ENCODE measurements at regions not wholly inside any gene's neighbourhood (a gene's known extent, or its start where the extent isn't known, plus 50 kb on each side); places are given as distances from the start of the nearest gene placed in this dataset.

DNA sequence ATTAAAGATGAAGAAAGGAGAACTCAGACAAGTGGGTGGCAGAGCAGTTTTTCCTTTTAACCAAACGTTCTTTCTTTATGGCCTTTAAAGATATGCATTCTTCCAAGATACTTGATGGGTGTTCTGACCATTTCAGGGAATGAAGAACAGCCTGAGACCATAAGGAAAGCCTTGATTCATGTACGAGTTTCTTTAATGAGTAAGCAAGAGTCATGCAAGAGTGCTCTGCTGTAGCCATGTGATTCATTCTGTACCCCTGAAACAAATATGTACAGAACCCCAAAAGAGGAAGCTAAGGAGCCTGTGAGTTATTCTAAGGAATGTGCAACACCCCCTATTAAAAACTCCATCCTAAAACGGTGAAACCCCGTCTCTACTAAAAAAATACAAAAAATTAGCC, 372.8 kb downstream of the MTX2 start:
- no peak overlapping the region for H3K27ac Mint-ChIP-seq
- peaks cover 70% of the 10 kb centered on the region for H3K27me3 Mint-ChIP-seq
- H3K4me3 Mint-ChIP-seq: no peak overlapping the region
- H3K36me3 Mint-ChIP-seq (ENCODE audit: low read depth): no peaks in the 10 kb centered on the region
- no peaks in the 10 kb centered on the region for H3K9me3 Mint-ChIP-seq
- no peak for ATAC-seq (replicated peaks)
- no peaks in the 10 kb centered on the region for H3K4me1 Mint-ChIP-seq

DNA sequence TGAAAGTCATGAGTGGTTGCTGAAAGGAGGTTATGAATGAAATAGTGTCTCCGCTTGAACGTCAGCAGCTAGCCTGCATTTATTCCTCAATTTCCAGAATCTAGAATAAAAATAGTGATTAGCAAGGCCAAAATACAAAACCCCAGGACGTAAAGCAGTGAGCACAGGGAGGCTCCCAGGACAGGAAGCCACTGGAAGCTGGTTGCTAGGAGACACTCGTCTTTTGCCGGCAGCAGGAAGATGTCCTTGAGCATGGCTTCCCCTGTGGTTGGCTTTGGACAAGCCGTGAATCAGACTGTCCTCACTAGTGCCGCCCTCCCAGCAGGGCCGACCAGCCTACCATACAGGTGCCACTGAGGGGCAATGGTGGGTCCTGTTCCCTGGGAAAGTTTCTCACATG, 374.4 kb downstream of the MTX2 start:
- Mint-ChIP-seq H3K9me3 (no peaks in the 10 kb centered on the region), H3K4me1 (no peaks in the 10 kb centered on the region), H3K4me3 (no peak overlapping the region), H3K27me3 (peaks cover 74% of the 10 kb centered on the region), H3K27ac (no peak overlapping the region), H3K36me3 (ENCODE audit: low read depth) (no peaks in the 10 kb centered on the region)
- no peak for ATAC-seq (replicated peaks)

DNA sequence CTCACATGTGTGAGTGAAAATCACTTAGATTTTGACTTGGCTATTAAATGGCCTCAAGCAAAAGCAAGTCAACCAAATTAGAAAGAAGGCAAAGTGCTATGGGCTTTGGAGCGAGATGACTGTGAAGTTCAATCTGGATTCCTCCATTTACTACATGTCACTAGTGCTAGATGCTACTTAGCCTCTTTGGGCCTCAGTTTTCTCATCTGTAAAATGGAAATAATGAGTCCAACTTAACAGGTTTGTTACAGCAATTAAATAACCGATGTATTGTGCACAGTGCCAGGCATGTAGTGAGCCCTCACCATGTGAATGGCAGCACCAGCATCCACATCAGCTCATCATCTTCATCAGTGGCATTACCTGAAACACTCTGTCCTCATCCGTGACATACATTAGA, 376.3 kb downstream of the MTX2 start:
- Mint-ChIP-seq H3K9me3 (no peaks in the 10 kb centered on the region), H3K27ac (no peak overlapping the region), H3K4me3 (no peak overlapping the region), H3K27me3 (peaks cover 73% of the 10 kb centered on the region), H3K36me3 (ENCODE audit: low read depth) (no peaks in the 10 kb centered on the region), H3K4me1 (no peaks in the 10 kb centered on the region)
- no peak for ATAC-seq (replicated peaks)

DNA sequence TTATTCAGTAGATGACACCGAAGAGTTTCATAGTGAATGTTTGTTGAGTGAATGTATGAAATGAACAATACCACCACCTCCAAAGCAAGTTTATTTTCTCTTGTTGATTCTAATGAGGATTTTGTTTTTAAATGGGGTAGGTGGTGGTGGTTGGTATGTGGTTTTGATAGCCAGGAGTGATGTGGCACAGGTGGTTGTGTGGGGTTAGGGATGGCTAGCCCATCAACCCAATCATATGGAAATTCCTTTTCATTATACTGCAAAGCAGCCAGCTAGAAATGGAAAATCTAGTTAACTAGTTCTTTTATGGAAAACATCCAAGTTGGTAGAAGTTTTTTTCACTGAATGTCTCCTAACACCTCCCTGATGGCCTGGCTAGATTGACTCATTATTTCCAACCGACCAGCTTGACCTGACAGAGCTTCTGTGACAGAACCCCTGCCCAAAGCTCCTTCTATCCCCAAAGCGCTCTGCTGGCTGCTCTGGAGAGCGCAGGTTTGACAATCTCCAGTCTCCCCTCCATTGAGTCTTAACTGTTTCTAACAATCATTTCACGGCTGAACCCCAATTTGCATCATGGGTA, 376.9 kb downstream of the MTX2 start:
- Mint-ChIP-seq H3K36me3 (ENCODE audit: low read depth) (no peaks in the 10 kb centered on the region), H3K9me3 (no peaks in the 10 kb centered on the region), H3K27me3 (peaks cover 71% of the 10 kb centered on the region), H3K27ac (no peak overlapping the region), H3K4me1 (no peaks in the 10 kb centered on the region), H3K4me3 (no peak overlapping the region)
- ATAC-seq (replicated peaks): no peak

DNA sequence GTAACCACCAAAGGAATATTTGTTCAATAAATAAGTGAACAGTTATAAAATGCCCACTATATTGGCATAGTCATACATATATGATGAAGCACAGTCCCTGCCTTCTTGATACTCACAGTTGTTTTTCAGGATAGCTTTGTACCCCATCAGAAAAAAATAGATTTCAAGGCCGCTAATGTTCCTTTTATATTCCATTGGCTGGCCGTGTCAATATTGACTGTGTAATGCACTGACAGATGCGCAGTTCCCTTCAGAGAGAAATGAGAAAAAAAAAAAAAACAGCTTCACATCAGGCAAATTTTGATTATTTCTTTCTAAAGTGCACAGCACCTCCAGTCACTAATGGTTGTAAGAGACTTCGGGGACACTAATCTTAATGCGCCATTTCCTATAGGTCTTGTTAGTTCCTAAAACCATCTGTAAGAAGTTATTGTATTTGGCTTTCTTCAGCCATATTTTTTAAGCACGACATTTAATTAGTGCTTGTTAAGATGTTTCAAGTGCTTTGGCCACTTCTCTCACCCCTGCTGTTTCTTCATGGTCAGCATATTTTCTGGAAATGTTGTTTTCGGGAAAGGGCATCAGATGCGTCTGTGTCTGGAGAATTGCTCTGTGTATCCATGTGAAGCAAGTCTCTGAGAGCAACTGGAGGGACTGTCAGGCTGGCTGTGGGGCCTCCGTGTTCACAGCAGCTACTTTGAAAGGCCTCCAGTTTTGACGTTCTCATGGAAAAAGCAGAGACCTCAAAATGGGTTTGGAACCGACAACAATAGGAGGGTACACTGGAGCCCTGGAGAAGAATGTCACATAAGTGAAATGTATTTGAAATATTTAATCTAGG, 378.3 kb downstream of the MTX2 start:
- H3K4me1 Mint-ChIP-seq: peaks cover 5% of the 10 kb centered on the region
- no peaks in the 10 kb centered on the region for H3K9me3 Mint-ChIP-seq
- H3K36me3 Mint-ChIP-seq (ENCODE audit: low read depth): no peaks in the 10 kb centered on the region
- no peak overlapping the region for H3K4me3 Mint-ChIP-seq
- peaks cover 64% of the 10 kb centered on the region for H3K27me3 Mint-ChIP-seq
- ATAC-seq (replicated peaks): no peak
- no peak overlapping the region for H3K27ac Mint-ChIP-seq

DNA sequence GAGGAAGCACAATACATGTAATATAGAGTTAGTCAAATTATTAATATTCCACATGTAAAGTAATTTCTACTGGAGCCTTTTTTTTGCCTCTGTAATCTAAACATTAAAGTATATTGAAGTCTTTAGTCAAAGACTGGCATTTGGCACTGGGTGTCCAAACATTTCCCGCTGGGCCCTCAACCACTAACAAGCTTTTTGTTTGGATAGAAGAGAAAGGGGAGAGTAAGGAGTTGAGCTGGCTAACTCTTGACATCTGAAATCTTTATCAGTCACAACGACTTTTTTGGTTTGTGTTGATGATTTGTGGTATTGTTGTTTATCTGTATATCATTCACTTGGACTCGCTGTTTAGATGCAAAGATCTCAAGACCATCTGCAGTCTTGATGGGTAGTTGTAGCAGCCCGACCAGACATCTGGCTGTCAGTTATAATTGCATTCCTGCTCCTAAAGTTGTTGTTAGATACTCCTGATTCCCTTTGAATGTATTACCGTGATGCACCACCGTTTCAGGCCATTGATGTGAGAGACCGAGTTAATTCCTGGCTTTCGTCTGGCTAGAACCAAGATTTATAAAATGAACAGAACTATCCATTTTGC, 379.6 kb downstream of the MTX2 start:
- Mint-ChIP-seq H3K4me1 (peaks cover 6% of the 10 kb centered on the region), H3K4me3 (no peak overlapping the region), H3K36me3 (ENCODE audit: low read depth) (no peaks in the 10 kb centered on the region), H3K27me3 (peaks cover 53% of the 10 kb centered on the region), H3K27ac (no peak overlapping the region), H3K9me3 (no peaks in the 10 kb centered on the region)
- ATAC-seq (replicated peaks): no peak

DNA sequence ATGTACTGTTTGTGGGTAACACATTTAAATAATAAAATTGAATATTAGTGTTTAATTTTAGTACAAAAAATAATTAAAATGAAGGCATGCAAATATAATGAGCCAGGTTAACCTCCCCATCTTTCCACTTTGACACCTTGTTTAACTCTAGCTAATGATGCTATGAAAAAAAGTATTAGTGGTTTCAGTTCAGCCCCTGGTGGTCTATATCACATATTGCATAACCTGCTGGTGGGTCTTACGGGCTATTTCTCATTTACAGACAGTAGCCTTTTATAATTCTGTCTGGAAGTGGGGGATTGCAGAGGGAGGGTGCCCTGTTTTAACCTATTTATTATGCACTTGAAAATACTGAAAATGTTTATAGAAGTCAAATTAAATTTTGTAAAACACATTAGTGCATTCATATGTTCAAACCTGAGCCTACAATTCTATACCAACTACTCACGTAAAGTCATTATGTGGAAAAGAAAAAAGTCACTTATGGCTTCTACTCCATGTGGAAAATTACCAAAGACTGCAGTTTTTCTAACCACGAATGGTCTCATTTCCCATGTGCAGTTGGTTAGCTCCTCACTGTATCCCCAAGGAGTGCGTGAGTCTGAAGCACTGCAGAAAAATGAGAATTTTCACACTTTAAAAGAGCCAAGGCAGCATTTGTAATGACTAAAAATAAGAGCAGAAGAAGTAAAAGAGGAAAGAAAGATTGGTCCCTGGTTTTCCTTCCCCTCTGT, 381.0 kb downstream of the MTX2 start:
- Mint-ChIP-seq H3K27me3 (peaks cover 42% of the 10 kb centered on the region), H3K27ac (no peak overlapping the region)

DNA sequence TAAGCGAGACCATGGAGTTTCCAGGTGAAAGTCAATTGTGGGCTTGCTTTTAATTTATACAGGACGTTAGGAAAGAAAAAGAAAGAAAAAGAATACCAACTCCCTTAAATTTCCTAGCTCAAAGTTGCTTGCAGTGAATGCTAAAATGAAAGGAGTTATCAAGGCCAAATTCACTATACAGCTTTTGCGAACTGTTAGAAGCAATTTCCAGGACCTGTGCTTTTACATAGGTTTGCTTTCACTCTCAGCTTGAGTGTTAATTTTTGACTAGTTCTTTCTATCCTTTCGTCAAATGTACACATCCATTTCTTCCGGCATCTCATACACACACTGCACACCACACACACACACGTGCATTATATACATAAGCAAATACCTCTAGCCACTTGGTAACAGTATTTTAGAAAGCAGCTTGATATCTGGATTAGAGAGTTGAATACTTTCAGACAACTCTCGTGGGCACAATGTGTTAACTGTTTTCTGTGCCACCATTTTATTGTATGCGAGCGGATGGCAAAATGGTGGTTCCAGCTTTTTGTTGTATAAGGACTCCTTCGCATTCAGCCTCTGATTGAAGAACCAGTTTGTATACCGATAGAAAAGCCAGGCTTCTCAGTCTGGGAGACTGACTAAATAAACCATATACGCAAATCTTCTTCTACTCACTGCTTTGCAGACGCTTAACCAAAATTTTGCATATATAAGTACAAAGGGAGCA, 381.8 kb downstream of the MTX2 start:
- Mint-ChIP-seq H3K4me1 (peaks cover 6% of the 10 kb centered on the region), H3K9me3 (no peaks in the 10 kb centered on the region), H3K27ac (no peak overlapping the region), H3K4me3 (no peak overlapping the region), H3K27me3 (peaks cover 43% of the 10 kb centered on the region), H3K36me3 (ENCODE audit: low read depth) (no peaks in the 10 kb centered on the region)
- ATAC-seq (replicated peaks): no peak

More for the DNA sequence above, 381.0 kb downstream of the MTX2 start:
- ATAC-seq (replicated peaks): no peak
- H3K4me1 Mint-ChIP-seq: peaks cover 6% of the 10 kb centered on the region
- H3K36me3 Mint-ChIP-seq (ENCODE audit: low read depth): no peaks in the 10 kb centered on the region
- no peak overlapping the region for H3K4me3 Mint-ChIP-seq
- no peaks in the 10 kb centered on the region for H3K9me3 Mint-ChIP-seq

DNA sequence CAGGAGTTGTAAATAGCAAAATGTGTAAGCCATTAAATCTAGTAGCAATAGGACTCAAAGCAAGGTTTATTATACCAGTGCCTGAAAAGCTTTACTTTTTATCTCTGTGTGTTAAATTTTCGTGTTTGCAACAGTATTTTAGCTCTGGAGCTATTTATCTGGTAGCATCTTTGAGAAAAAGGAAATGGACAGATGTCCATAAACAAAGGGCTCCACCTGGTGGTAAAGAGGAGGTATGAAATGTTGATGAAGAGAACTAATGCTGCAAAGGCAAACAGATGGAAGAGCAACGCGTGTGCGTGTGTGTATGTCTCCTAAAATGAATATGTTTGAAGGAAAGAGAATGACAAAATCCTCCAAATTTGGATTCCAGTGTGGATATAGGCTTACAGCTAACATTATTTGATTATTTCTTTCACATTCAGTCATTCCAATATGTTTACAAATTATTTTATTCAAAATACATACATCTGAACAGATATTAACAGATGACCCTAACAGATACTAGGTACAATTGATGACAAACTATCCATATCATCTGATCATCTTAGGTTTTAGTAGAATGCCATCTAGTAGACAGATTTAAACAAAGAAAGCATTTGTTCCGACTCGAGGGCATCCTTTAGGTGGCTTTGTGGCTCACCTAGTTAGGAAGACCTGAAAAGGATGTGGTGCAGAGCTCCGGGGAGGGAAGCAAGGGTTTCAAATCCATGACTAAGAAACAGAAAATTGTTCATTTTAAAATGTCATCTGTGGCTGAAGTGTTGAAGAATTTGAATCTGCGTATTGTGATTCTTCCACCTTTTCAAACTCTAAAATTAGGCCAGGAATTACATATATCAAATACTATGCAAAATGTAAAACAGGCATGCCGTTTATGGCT, 383.3 kb downstream of the MTX2 start:
- no peak overlapping the region for H3K4me3 Mint-ChIP-seq
- peaks cover 37% of the 10 kb centered on the region for H3K27me3 Mint-ChIP-seq
- H3K36me3 Mint-ChIP-seq (ENCODE audit: low read depth): no peaks in the 10 kb centered on the region
- H3K4me1 Mint-ChIP-seq: peaks cover 6% of the 10 kb centered on the region
- H3K9me3 Mint-ChIP-seq: no peaks in the 10 kb centered on the region
- peak; percentile 93 for ATAC-seq (replicated peaks)
- no peak overlapping the region for H3K27ac Mint-ChIP-seq

DNA sequence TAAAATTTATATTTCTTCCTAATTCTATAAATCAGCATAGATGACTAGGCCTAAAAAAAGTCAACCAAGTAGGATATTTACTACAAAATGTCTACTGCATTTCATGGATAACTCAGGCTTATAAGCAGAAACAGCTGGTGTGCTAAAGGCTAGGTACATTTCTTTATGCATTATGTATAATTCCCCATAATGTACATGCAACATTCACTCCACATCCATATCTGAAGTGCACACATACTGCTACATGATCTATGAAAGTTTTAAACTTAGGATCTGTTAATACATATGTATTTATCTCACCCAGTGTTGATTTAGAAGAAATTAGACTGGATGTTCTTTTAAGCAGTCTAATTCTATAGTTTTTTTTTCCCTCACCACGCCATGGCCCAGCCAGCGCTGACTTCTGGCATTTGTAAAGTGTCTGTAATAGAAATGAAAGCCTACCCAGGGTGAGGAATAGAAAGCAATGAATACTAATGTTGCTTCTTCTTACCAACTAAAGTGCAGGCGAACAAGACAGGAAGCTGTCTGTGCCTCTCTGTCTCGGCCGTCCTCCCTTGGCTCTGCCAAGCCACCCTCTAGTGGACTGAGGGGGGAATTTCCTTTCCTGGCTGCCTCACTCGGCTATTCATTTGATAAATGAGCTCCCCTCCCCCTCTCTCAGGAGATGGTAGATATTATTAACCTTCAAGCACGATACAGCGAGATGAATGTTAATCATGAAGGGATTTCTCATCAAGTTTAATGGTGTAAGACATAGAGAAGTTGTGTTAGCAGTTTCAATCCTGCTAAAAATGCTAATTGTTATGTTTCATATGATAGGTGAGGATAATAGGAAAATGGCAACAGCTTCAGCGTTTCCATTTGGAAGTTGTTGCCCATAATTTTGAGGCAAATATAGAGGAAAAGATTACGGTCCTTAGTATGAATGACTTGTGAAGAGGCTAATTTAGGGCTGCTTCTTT, 384.5 kb downstream of the MTX2 start:
- peaks cover 38% of the 10 kb centered on the region for H3K27me3 Mint-ChIP-seq
- no peak overlapping the region for H3K4me3 Mint-ChIP-seq
- H3K4me1 Mint-ChIP-seq: peaks cover 6% of the 10 kb centered on the region
- H3K36me3 Mint-ChIP-seq (ENCODE audit: low read depth): no peaks in the 10 kb centered on the region
- no peaks in the 10 kb centered on the region for H3K9me3 Mint-ChIP-seq
- no peak overlapping the region for H3K27ac Mint-ChIP-seq
- ATAC-seq (replicated peaks): peak; percentile 24

DNA sequence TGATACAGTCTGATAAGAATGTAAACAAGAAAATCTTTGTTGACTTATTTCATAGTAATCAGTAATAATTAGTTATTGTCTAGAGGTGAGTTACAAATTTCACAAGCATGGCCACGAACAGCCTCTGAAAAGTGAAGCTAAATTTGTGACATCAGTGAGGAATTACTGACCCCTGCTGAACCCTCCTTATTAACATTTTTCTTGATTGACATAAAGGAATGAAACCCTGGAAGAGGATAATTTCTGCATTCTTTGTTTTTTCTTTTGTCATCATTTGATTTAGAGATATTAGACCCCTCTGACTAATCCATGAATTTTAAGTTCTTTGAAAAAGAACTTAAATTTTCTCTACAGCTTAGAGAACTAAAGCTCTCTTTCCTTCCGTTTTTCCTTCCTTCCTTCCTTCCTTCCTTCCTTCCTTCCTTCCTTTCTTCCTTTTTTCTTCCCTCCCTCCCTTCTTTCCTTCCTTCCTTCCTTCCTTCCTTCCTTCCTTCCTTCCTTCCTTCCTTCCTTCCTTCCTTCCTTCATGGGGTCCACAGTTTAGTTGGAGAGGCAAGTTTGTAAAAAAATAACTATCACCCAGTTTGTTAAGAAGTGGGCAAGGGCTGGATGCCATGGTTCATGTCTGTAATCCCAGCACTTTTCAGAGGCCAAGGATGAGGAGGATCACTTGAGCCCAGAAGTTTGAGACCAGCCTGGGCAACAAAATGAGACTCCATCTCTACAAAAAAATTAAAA, 387.0 kb downstream of the MTX2 start:
- Mint-ChIP-seq H3K36me3 (ENCODE audit: low read depth) (no peaks in the 10 kb centered on the region), H3K27me3 (peaks cover 36% of the 10 kb centered on the region)
- ATAC-seq (replicated peaks): no peak

DNA sequence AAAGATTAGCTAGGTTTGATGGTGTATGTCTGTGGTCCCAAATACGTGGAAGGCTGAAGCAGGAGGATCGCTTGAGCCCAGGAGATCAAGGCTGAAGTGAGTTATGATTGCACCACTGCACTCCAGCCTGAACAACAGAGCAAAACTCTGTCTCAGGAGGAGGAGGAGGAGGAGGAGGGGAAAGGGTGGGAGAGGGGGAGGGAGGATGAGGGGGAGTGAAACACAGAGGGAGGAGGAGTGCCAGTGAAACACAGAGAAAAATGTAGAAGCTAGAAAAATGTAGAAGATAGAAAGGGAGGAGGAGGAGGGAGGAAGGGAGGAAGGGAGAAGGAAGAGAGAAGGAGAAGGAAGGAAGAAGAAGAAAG, 387.5 kb downstream of the MTX2 start:
- Mint-ChIP-seq H3K36me3 (ENCODE audit: low read depth) (no peaks in the 10 kb centered on the region), H3K4me1 (peaks cover 6% of the 10 kb centered on the region), H3K4me3 (no peak overlapping the region), H3K9me3 (no peaks in the 10 kb centered on the region), H3K27me3 (peaks cover 40% of the 10 kb centered on the region), H3K27ac (no peak overlapping the region)
- no peak for ATAC-seq (replicated peaks)

More for the DNA sequence above, 387.0 kb downstream of the MTX2 start:
- no peak overlapping the region for H3K27ac Mint-ChIP-seq
- H3K4me1 Mint-ChIP-seq: peaks cover 6% of the 10 kb centered on the region
- H3K9me3 Mint-ChIP-seq: no peaks in the 10 kb centered on the region
- no peak overlapping the region for H3K4me3 Mint-ChIP-seq

All from activated T-helper 17 cell treated with anti-CD3 and anti-CD28 coated beads, Interleukin-2, amount 50 U/mL, for 72 hours (primary cell).